ENCODE measurements at regions not wholly inside any gene's neighbourhood (a gene's known extent, or its start where the extent isn't known, plus 50 kb on each side); places are given as distances from the start of the nearest gene placed in this dataset.

GRCh38 chr16:63980763-63981162 lies 1141.1 kb downstream of the CDH11 start:
- FAIRE-seq: no peak

GRCh38 chr16:63978240-63978639 lies 1143.6 kb downstream of the CDH11 start:
- DNase-seq (ENCODE audit: low spot score): no peak
- no peak for FAIRE-seq

More at GRCh38 chr16:63980763-63981162, 1141.1 kb downstream of the CDH11 start:
- DNase-seq (ENCODE audit: low spot score): no peak

- FAIRE-seq (no peak), DNase-seq (ENCODE audit: low spot score) (no peak)
Measured at GRCh38 chr16:63976345-63976744, 1145.5 kb downstream of the CDH11 start.

GRCh38 chr16:63975669-63976068 lies 1146.2 kb downstream of the CDH11 start:
- no peak for FAIRE-seq
- DNase-seq (ENCODE audit: low spot score): no peak

- FAIRE-seq (no peak), DNase-seq (ENCODE audit: low spot score) (no peak)
Measured at GRCh38 chr16:63967966-63968365, 1153.9 kb downstream of the CDH11 start.

- no peak for DNase-seq (ENCODE audit: low spot score)
Measured at GRCh38 chr16:63960321-63960720, 1161.5 kb downstream of the CDH11 start.

GRCh38 chr16:63947022-63947421 lies 1174.8 kb downstream of the CDH11 start:
- no peak for DNase-seq (ENCODE audit: low spot score)
- no peak for FAIRE-seq

More at GRCh38 chr16:63960321-63960720, 1161.5 kb downstream of the CDH11 start:
- no peak for FAIRE-seq

GRCh38 chr16:63945806-63946205 lies 1176.1 kb downstream of the CDH11 start:
- FAIRE-seq: no peak
- DNase-seq (ENCODE audit: low spot score): no peak

- DNase-seq (ENCODE audit: low spot score): no peak
- FAIRE-seq: no peak
Measured at GRCh38 chr16:63943566-63943965, 1178.3 kb downstream of the CDH11 start.

- no peak for FAIRE-seq
- no peak for DNase-seq (ENCODE audit: low spot score)
Measured at GRCh38 chr16:63938661-63939060, 1183.2 kb downstream of the CDH11 start.

GRCh38 chr16:63933841-63934240 lies 1188.0 kb downstream of the CDH11 start:
- DNase-seq (ENCODE audit: low spot score): no peak

GRCh38 chr16:63928421-63928820 lies 1193.4 kb downstream of the CDH11 start:
- FAIRE-seq (no peak), DNase-seq (ENCODE audit: low spot score) (no peak)

More at GRCh38 chr16:63933841-63934240, 1188.0 kb downstream of the CDH11 start:
- FAIRE-seq: no peak

GRCh38 chr16:63925221-63925620 lies 1196.6 kb downstream of the CDH11 start:
- FAIRE-seq (no peak), DNase-seq (ENCODE audit: low spot score) (no peak)

- no peak for FAIRE-seq
- no peak for DNase-seq (ENCODE audit: low spot score)
Measured at GRCh38 chr16:63922560-63922959, 1199.3 kb downstream of the CDH11 start.

- FAIRE-seq: no peak
Measured at GRCh38 chr16:63921737-63922295, 1200.0 kb downstream of the CDH11 start.

GRCh38 chr16:63913290-63913689 lies 1208.6 kb downstream of the CDH11 start:
- no peak for FAIRE-seq
- DNase-seq (ENCODE audit: low spot score): no peak

More at GRCh38 chr16:63921737-63922295, 1200.0 kb downstream of the CDH11 start:
- no peak for DNase-seq (ENCODE audit: low spot score)

GRCh38 chr16:63907251-63907650 lies 1214.6 kb downstream of the CDH11 start:
- DNase-seq (ENCODE audit: low spot score) (no peak), FAIRE-seq (no peak)

- DNase-seq (ENCODE audit: low spot score) (no peak), FAIRE-seq (no peak)
Measured at GRCh38 chr16:63904930-63905329, 1216.9 kb downstream of the CDH11 start.

- no peak for DNase-seq (ENCODE audit: low spot score)
- FAIRE-seq: no peak
Measured at GRCh38 chr16:63904182-63904581, 1217.7 kb downstream of the CDH11 start.

- DNase-seq (ENCODE audit: low spot score) (no peak), FAIRE-seq (no peak)
Measured at GRCh38 chr16:63896383-63897109, 1225.3 kb downstream of the CDH11 start.

GRCh38 chr16:63890723-63891122 lies 1231.1 kb downstream of the CDH11 start:
- FAIRE-seq (no peak), DNase-seq (ENCODE audit: low spot score) (no peak)

- no peak for FAIRE-seq
- no peak for DNase-seq (ENCODE audit: low spot score)
Measured at GRCh38 chr16:63890081-63890480, 1231.8 kb downstream of the CDH11 start.

GRCh38 chr16:63883091-63883490 lies 1238.8 kb downstream of the CDH11 start:
- DNase-seq (ENCODE audit: low spot score) (no peak), FAIRE-seq (no peak)
